DND-41 (cell line): ENCODE measurements at regions not wholly inside any gene's neighbourhood (a gene's known extent, or its start where the extent isn't known, plus 50 kb on each side); places are given as distances from the start of the nearest gene placed in this dataset.
A peak's percentile ranks its signal among the peaks of the same experiment; 100 is the strongest.

ENCODE experiments used
- ATAC-seq: fragments of 200-7000 bp; cut with Tn5 transposase; 3 replicates; pipeline ENCODE4 v1.9.1; 2021; ENCODE audit warnings: low read depth; ENCODE audit not compliant: insufficient read depth
- DNase-seq: peaks from one replicate; pipeline ENCODE4 v3.0.0-alpha.2; 2020
- H2AFZ ChIP-seq: 2 replicates; pipeline ENCODE4 v1.6.0; 2012; ENCODE audit warnings: low read depth, low read length
- H3K27ac ChIP-seq: 2 replicates; pipeline ENCODE4 v1.5.1; 2012; ENCODE audit warnings: low read length, inconsistent platforms
- H3K27me3 ChIP-seq: fragments of 200-600 bp; sonication (generic); 2 replicates; pipeline ENCODE4 v1.6.0; 2012; ENCODE audit warnings: low read length, mild to moderate bottlenecking, inconsistent platforms; ENCODE audit not compliant: insufficient read depth, poor library complexity
- H3K36me3 ChIP-seq: 2 replicates; pipeline ENCODE4 v1.5.1; 2012; ENCODE audit warnings: low read length, inconsistent platforms; ENCODE audit not compliant: insufficient read depth
- H3K4me1 ChIP-seq: 2 replicates; pipeline ENCODE4 v1.5.1; 2012; ENCODE audit warnings: mild to moderate bottlenecking, low read length; ENCODE audit not compliant: insufficient read depth
- H3K4me2 ChIP-seq: 2 replicates; pipeline ENCODE4 v1.6.0; 2012; ENCODE audit warnings: mild to moderate bottlenecking, moderate library complexity, low read length, inconsistent platforms; ENCODE audit not compliant: insufficient read depth
- H3K4me3 ChIP-seq, 2 experiments: fragments of 200-600 bp in 1 of 2; shearing (Covaris generic) in 1 of 2; 2 replicates each; pipeline ENCODE4 v1.5.1; 2012 to 2016; ENCODE audit warnings: inconsistent platforms in 2 of 2, low read length in 2 of 2, mild to moderate bottlenecking in 2 of 2, low read depth in 1 of 2, moderate library complexity in 1 of 2
- H3K79me2 ChIP-seq: 2 replicates; pipeline ENCODE4 v1.6.0; 2012; ENCODE audit warnings: low read length, inconsistent platforms; ENCODE audit not compliant: insufficient read depth
- H3K9ac ChIP-seq: 2 replicates; pipeline ENCODE4 v1.6.0; 2012; ENCODE audit warnings: low read depth, mild to moderate bottlenecking, inconsistent platforms, low read length, moderate library complexity
- H3K9me3 ChIP-seq: 2 replicates; pipeline ENCODE4 v1.5.1; 2012; ENCODE audit warnings: low read length, moderate library complexity, mild to moderate bottlenecking, inconsistent platforms; ENCODE audit not compliant: insufficient read depth, severe bottlenecking
- H4K20me1 ChIP-seq: 2 replicates; pipeline ENCODE4 v1.6.0; 2012; ENCODE audit warnings: low read length; ENCODE audit not compliant: insufficient read depth
- EZH2 ChIP-seq: IDR thresholded peaks from 3 replicates; pipeline ENCODE4 v1.6.1; 2012; ENCODE audit warnings: borderline replicate concordance, low read depth, mild to moderate bottlenecking, moderate library complexity, low read length, inconsistent platforms; ENCODE audit not compliant: severe bottlenecking
- TF ChIP-seq, protein P1 (sequence below): IDR thresholded peaks from 2 replicates; pipeline ENCODE4 v1.5.1; 2012; ENCODE audit warnings: borderline replicate concordance, low read length, moderate library complexity, mild to moderate bottlenecking; ENCODE audit not compliant: poor library complexity, severe bottlenecking; ENCODE audit errors: extremely low read depth

DNA sequence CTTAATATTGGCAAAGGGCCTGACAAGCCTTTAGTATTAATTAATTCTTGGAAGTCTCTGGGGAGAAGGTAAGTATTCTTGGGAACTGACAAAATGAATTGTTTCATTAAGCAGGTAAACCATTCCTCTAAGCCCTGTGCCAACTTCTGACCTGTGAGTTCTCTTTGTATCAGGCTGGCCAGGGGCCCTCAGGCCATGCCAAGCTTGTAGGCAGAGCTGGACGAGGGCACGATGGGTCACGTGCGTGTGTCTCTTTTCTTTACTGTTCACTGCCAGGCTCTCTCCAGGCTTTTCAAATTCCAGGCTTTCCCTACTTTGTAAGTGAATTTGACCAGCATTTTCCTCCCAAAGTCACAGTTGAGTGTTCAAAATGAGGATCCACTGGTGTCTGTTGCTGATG is 112.4 kb downstream of the NRN1 start:
- no peaks in the 10 kb centered on the region for H3K36me3 ChIP-seq
- no peaks in the 10 kb centered on the region for H3K9me3 ChIP-seq
- DNase-seq = no peak

DNA sequence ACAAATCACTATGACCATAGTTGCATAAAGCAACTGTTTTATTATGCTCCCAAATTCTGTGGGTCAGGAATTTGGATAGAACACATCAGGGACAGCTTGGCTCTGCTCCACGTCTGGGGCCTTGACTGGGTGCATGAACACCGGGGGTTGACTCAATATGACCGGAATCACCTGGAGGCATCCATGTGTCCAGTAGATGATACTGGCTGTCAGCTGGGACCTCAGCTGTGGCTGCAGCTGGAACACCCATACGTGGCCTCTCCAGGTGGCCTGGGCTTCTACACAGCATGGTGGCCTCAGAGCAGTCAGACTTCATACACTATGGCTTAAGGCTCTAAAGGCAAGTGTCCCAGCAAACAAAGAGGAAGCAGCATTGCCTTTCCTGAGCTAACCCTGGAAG is 113.4 kb downstream of the NRN1 start:
- Histone ChIP-seq H4K20me1 (no peaks in the 10 kb centered on the region), H3K4me3 (no peak overlapping the region), H3K36me3 (no peaks in the 10 kb centered on the region), H2AFZ (no peak overlapping the region), H3K4me2 (peak overlapping the region; percentile 55; the same call in 1 of the 2 replicates), H3K27ac (no peak overlapping the region), H3K4me1 (peaks cover 9% of the 10 kb centered on the region), H3K27me3 (no peaks in the 10 kb centered on the region), H3K9me3 (no peaks in the 10 kb centered on the region), H3K9ac (no peak overlapping the region), H3K79me2 (no peaks in the 10 kb centered on the region)
- TF ChIP-seq EZH2 = no peak
- TF ChIP-seq, protein P1, sequence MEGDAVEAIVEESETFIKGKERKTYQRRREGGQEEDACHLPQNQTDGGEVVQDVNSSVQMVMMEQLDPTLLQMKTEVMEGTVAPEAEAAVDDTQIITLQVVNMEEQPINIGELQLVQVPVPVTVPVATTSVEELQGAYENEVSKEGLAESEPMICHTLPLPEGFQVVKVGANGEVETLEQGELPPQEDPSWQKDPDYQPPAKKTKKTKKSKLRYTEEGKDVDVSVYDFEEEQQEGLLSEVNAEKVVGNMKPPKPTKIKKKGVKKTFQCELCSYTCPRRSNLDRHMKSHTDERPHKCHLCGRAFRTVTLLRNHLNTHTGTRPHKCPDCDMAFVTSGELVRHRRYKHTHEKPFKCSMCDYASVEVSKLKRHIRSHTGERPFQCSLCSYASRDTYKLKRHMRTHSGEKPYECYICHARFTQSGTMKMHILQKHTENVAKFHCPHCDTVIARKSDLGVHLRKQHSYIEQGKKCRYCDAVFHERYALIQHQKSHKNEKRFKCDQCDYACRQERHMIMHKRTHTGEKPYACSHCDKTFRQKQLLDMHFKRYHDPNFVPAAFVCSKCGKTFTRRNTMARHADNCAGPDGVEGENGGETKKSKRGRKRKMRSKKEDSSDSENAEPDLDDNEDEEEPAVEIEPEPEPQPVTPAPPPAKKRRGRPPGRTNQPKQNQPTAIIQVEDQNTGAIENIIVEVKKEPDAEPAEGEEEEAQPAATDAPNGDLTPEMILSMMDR = no peak
- DNase-seq = no peak
- ATAC-seq = no peak

More for the DNA sequence above, 112.4 kb downstream of the NRN1 start:
- H3K27me3 ChIP-seq = no peaks in the 10 kb centered on the region
- no peak overlapping the region for H3K4me2 ChIP-seq
- no peaks in the 10 kb centered on the region for H4K20me1 ChIP-seq
- H3K27ac ChIP-seq = no peak overlapping the region
- no peak overlapping the region for H2AFZ ChIP-seq
- TF ChIP-seq, protein P1 = no peak
- H3K4me1 ChIP-seq = peaks cover 9% of the 10 kb centered on the region
- no peaks in the 10 kb centered on the region for H3K79me2 ChIP-seq
- H3K9ac ChIP-seq = no peak overlapping the region
- H3K4me3 ChIP-seq = no peak overlapping the region
- ATAC-seq = no peak

DNA sequence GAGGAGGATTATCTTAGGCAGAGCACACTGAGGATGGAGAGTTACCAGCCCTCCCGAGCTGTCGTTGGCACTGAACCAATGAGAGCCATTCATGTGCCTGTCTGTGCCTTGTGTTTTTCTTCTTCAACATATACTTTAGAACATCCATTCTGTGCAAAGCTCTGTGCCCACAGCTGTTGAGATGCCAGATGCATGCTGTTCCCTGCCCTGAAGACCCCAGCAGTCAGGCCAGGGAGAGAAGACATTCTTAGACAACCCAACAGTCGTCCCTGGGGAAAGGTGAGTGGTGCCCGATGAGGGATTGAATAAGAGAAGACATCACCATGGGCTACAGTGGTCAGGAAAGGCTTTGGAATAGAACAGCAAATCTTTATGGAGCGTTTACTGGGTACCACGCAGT is 114.1 kb downstream of the NRN1 start:
- Histone ChIP-seq H4K20me1 (no peaks in the 10 kb centered on the region), H3K9me3 (no peaks in the 10 kb centered on the region), H3K79me2 (no peaks in the 10 kb centered on the region), H2AFZ (peak overlapping the region; percentile 70), H3K27me3 (no peaks in the 10 kb centered on the region), H3K9ac (peak overlapping the region; percentile 21), H3K4me3 (peak overlapping the region in 1 of 2 experiments; percentile 45; a peak in 2 of 4 replicates), H3K4me1 (peaks cover 9% of the 10 kb centered on the region), H3K27ac (peak overlapping the region; percentile 66), H3K4me2 (peak overlapping the region; percentile 55), H3K36me3 (no peaks in the 10 kb centered on the region)
- DNase-seq (no peak), ATAC-seq (0 out of 3 replicates have a peak, but pooled peaks have one; percentile 31)
- TF ChIP-seq, protein P1 = no peak
- TF ChIP-seq EZH2 = no peak

DNA sequence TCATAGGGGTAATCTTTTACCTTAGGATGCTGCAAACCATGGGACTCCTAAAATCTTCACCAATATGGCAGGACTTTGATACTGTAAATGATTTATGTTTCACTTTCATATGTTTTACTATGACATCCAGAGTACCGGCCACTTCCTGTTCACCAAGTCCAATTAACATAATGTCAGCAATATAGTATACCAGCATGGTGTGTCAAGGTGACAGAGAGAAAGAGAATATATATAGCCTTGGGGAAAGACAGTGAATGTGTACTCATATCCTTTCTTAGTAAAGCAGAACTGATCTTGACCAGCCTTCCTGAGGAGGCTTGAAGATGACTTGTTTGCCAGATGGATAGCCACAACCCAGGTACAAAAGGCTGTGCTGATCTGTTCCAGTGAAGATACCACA is 127.9 kb downstream of the NRN1 start:
- Histone ChIP-seq H2AFZ (no peak overlapping the region), H3K4me2 (no peak overlapping the region), H3K79me2 (no peaks in the 10 kb centered on the region), H3K27me3 (no peaks in the 10 kb centered on the region), H3K9me3 (no peaks in the 10 kb centered on the region), H3K4me3 (no peak overlapping the region), H4K20me1 (no peaks in the 10 kb centered on the region), H3K36me3 (no peaks in the 10 kb centered on the region), H3K9ac (no peak overlapping the region), H3K27ac (no peak overlapping the region), H3K4me1 (peaks cover 14% of the 10 kb centered on the region)
- DNase-seq (no peak), ATAC-seq (peak; percentile 33; the same call in 1 of the 3 replicates)
- no peak for TF ChIP-seq EZH2
- TF ChIP-seq, protein P1 = no peak
